Tibial artery (tissue), 4 donors: ENCODE measurements at regions not wholly inside any gene's neighbourhood (a gene's known extent, or its start where the extent isn't known, plus 50 kb on each side); places are given as distances from the start of the nearest gene placed in this dataset.

Experiments
- DNase-seq, 2 donors: peaks; one replicate each; pipeline ENCODE4 v3.0.0-alpha.2; 2019
- H3K27ac ChIP-seq, 2 donors: fragments of 200-600 bp; sonication (generic) in 1 of 2; 1 replicate in 1 of 2; 2 replicates in 1 of 2; pipeline ENCODE4 v1.5.1; 2018 to 2019; ENCODE audit warnings: mild to moderate bottlenecking in 1 of 2
- H3K27me3 ChIP-seq, 2 donors: fragments of 200-600 bp; sonication (generic) in 1 of 2; one replicate each; pipeline versions ENCODE4 v1.5.1 to v1.6.0; 2016 to 2019
- H3K36me3 ChIP-seq, 3 donors: fragments of 200-600 bp; sonication (generic) in 2 of 3; one replicate each; pipeline ENCODE4 v1.5.1; 2016 to 2019; ENCODE audit warnings: mild to moderate bottlenecking in 2 of 3
- H3K4me1 ChIP-seq, 4 donors: fragments of 200-600 bp; sonication (generic) in 2 of 4; 1 replicate in 3 of 4; 2 replicates in 1 of 4; pipeline ENCODE4 v1.5.1; 2016 to 2019
- H3K4me3 ChIP-seq, 2 donors: fragments of 200-600 bp; sonication (generic) in 1 of 2; 1 replicate in 1 of 2; 2 replicates in 1 of 2; pipeline ENCODE4 v1.5.1; 2018 to 2019; ENCODE audit warnings: mild to moderate bottlenecking in 2 of 2
- H3K9me3 ChIP-seq, 3 donors: fragments of 200-600 bp; sonication (generic) in 1 of 3; one replicate each; pipeline ENCODE4 v1.5.1; 2016 to 2019
- intact Hi-C: fragments of 100-400 bp; cut with DNase I; formaldehyde crosslinking; loops from one replicate; pipeline ENCODE4 v1.15.0; 2023; ENCODE audit warnings: low total_unique reads
- TF ChIP-seq, protein P1 (sequence below), 2 experiments: fragments of 200-600 bp in 1 of 2; fragments of 450-650 bp in 1 of 2; IDR thresholded peaks; one replicate each; pipeline ENCODE4 v1.5.1; 2017 to 2019; ENCODE audit warnings: antibody characterized with exemption in 2 of 2, mild to moderate bottlenecking in 1 of 2, moderate library complexity in 1 of 2

DNA sequence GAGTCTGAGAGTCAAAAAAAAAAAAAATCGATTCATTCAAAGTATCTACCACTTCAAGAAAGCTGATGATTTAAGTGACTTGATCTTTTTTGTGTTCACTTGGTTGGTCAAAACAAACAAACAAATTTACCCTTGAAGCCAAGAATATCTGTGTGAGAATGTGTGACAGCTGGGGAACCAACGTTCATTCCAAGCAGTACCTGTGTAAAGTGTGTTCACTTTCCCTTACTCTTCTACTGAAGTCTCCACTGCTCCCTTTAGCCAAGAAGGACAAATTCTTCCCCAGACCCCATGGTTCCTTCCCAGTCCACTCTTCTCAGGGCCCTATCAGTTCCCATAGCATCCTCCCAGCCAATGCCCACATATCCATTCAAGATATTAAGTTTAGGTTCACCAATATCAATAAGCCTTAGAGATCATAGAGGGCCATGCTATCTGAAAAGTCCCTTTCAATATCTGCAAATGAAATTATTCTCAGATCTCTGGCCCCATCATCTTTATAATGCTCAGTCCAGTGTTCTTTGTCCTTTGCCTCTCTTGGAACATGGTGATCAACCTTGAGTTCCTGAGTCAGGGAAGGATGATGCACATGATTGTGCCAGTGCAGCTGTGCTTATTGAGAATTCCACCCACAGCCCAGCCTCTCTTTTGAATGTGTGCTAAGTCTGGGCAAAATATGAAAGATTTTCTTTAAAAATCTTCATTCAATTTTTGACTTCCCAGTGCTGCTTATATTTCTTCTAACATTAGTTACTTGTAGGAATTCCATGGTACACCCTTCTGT lies 82.8 kb upstream of the DTNA start:
- H3K4me1 ChIP-seq = peaks cover 0 to 41% (median 2%) of the 10 kb centered on the region in 4 donors
- H3K36me3 ChIP-seq = no peaks in the 10 kb centered on the region
- no peak overlapping the region for H3K27ac ChIP-seq
- H3K4me3 ChIP-seq = no peak overlapping the region
- H3K9me3 ChIP-seq = no peaks in the 10 kb centered on the region
- H3K27me3 ChIP-seq = no peaks in the 10 kb centered on the region
- no peak for DNase-seq
- TF ChIP-seq, protein P1, sequence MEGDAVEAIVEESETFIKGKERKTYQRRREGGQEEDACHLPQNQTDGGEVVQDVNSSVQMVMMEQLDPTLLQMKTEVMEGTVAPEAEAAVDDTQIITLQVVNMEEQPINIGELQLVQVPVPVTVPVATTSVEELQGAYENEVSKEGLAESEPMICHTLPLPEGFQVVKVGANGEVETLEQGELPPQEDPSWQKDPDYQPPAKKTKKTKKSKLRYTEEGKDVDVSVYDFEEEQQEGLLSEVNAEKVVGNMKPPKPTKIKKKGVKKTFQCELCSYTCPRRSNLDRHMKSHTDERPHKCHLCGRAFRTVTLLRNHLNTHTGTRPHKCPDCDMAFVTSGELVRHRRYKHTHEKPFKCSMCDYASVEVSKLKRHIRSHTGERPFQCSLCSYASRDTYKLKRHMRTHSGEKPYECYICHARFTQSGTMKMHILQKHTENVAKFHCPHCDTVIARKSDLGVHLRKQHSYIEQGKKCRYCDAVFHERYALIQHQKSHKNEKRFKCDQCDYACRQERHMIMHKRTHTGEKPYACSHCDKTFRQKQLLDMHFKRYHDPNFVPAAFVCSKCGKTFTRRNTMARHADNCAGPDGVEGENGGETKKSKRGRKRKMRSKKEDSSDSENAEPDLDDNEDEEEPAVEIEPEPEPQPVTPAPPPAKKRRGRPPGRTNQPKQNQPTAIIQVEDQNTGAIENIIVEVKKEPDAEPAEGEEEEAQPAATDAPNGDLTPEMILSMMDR (IDR thresholded peaks at IDR 0.05) = no peak
- intact Hi-C loops = no loop called here

DNA sequence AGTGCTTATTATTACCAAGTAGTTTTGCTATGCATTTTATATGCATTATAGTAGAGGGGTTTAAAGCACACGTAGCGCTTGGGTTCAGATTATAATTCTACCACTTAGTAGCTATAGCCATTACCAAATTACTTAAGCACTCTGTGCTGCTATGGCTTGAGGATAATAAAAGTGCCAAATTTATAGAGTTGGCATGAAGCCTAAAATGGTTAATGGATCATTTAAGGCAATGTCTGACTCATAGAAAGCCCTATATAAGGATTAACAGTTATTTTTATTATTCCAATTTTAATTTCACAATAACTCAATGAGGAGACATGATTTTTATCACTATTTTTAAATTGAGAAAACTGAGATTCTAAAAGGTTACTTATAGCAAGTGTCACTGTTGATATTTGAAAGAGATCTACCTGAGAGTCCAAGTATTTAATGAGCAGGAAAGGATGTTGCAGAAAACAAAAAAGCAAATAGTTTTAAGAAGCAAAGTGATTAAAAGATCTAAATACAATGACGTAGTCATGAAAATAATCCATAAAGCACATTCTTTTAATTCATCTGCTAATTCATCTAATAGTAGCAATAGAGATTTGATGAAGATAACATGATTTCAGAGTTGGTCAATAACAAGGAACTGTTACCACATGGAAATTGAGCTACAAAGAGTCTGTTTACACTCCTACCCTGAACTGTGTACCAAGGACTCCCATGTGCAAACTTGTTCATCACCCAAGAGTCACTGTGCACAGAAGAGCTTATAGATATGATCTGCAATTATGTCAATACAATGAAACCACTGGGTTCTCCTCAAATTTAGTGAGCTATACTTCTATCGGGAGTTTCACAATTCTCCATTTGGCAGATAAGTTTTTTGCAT lies 78.8 kb upstream of the DTNA start:
- Histone ChIP-seq H3K27me3 (no peaks in the 10 kb centered on the region), H3K9me3 (no peaks in the 10 kb centered on the region), H3K36me3 (no peaks in the 10 kb centered on the region), H3K27ac (no peak overlapping the region), H3K4me1 (peaks cover 0 to 22% (median 0%) of the 10 kb centered on the region in 4 donors), H3K4me3 (no peak overlapping the region)
- no peak for DNase-seq
- TF ChIP-seq, protein P1 (IDR thresholded peaks at IDR 0.05) = no peak
- intact Hi-C loops = no loop called here

DNA sequence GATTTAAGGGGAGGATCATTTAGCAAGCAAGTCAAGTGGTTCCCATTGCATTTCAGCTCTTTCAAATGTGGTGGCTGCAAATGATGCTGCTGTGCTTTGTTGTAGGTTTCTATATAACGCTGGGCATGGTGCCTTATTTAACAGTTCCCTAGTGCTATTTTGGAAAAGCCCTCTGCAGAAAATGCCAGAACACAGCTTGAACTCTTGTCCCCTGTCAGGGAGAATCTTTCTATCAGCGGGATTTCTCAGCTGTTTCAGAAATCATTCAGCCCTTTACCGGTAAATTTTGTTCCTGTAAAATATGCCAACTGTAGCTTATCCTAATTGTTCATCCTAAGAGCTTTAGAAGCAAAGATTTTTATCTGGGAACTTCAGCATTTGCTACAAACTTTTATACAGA lies 77.8 kb upstream of the DTNA start:
- no peak for DNase-seq
- H3K27me3 ChIP-seq = no peaks in the 10 kb centered on the region
- TF ChIP-seq, protein P1 (IDR thresholded peaks at IDR 0.05) = no peak

DNA sequence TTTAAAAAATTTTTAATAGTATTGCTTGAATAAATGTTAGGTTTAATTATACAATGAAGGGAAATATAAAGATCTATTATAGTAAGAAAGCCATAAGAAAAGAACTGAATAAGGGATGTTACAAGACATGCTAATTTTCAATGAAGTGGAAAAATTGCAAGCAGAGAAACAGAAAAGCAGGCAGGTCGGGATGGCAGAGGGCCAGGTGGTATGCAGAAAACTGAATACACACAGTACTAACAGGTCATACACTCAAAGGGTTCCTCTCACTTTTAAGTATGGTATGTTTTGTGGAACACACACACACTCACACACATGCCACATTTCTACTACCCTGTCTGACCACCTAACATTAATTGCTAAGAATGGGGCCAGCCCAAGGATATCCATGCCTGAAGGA lies 76.7 kb upstream of the DTNA start:
- TF ChIP-seq, protein P1 (IDR thresholded peaks at IDR 0.05) = no peak
- no peaks in the 10 kb centered on the region for H3K9me3 ChIP-seq
- H3K27me3 ChIP-seq = no peaks in the 10 kb centered on the region
- H3K4me3 ChIP-seq = no peak overlapping the region
- intact Hi-C loops = no loop called here
- no peak overlapping the region for H3K27ac ChIP-seq
- H3K36me3 ChIP-seq = no peaks in the 10 kb centered on the region
- no peak for DNase-seq
- peaks cover 0 to 19% (median 0%) of the 10 kb centered on the region in 4 donors for H3K4me1 ChIP-seq

More for the DNA sequence above, 77.8 kb upstream of the DTNA start:
- peaks cover 0 to 22% (median 0%) of the 10 kb centered on the region in 4 donors for H3K4me1 ChIP-seq
- no peak overlapping the region for H3K4me3 ChIP-seq
- H3K9me3 ChIP-seq = no peaks in the 10 kb centered on the region
- intact Hi-C loops = no loop called here
- H3K27ac ChIP-seq = no peak overlapping the region
- H3K36me3 ChIP-seq = no peaks in the 10 kb centered on the region

DNA sequence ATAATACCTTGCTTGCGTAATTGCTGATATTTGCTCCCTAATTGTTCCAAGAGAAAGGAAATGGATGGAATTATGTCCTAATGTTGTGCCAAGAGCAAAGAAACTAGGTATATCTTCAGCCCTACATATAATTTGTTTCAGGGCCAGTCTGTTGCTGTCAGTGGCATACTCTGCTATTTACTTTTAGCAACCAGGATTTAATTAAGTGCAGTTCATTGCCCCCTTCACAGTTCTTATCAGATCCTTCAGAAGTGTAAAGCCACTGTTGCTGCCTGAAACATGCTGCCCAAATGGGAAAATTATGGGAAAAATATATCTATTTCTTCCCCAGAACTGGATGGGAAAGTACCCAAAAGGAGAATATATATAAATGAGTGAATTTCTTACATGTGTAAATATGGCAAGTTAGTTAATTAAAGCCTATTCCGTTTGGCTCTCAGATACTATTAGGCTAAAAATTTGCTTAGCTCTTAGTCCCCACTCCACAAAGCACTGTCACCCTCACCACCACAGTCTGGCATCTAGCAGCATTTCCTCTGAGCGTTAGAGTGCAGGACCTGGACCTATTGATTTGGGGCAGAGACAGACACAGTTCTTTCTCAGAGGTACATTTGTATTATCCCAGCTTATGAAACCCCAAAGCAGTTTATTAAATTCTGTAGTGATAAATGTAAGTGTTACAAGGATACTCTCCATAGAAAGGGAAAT lies 72.8 kb upstream of the DTNA start:
- no peak for DNase-seq
- TF ChIP-seq, protein P1 (IDR thresholded peaks at IDR 0.05) = no peak
- no peak overlapping the region for H3K27ac ChIP-seq
- H3K4me3 ChIP-seq = no peak overlapping the region
- no peaks in the 10 kb centered on the region for H3K27me3 ChIP-seq
- H3K4me1 ChIP-seq = peaks cover 0 to 21% (median 0%) of the 10 kb centered on the region in 4 donors
- H3K9me3 ChIP-seq = no peaks in the 10 kb centered on the region
- H3K36me3 ChIP-seq = no peaks in the 10 kb centered on the region
- intact Hi-C loops = no loop called here
